Smooth muscle cell (in vitro differentiated cells): ENCODE measurements at regions not wholly inside any gene's neighbourhood (a gene's known extent, or its start where the extent isn't known, plus 50 kb on each side); places are given as distances from the start of the nearest gene placed in this dataset.

Experiments
- DNase-seq: peaks from one replicate; lab custom pipeline; 2025; ENCODE audit not compliant: unreplicated experiment; lab: John Stamatoyannopoulos, UW
- H2AFZ ChIP-seq: fragments of 200-600 bp; sonication (generic); 2 replicates; pipeline ENCODE4 v1.6.0; 2016; ENCODE audit warnings: antibody characterized with exemption, low read depth, mild to moderate bottlenecking
- H3F3A ChIP-seq: fragments of 200-600 bp; sonication (generic); 2 replicates; pipeline ENCODE4 v1.6.0; 2017; ENCODE audit warnings: antibody characterized with exemption, low read depth
- H3K27ac ChIP-seq: fragments of 200-600 bp; sonication (generic); 2 replicates; pipeline ENCODE4 v1.5.1; 2016; ENCODE audit warnings: low read depth, mild to moderate bottlenecking
- H3K27me3 ChIP-seq: fragments of 200-600 bp; sonication (generic); 2 replicates; pipeline ENCODE4 v1.6.1; 2016; ENCODE audit warnings: low read depth, mild to moderate bottlenecking
- H3K36me3 ChIP-seq: fragments of 200-600 bp; sonication (generic); 2 replicates; pipeline ENCODE4 v1.5.1; 2016; ENCODE audit warnings: low read depth
- H3K4me1 ChIP-seq: fragments of 200-600 bp; sonication (generic); 2 replicates; pipeline ENCODE4 v1.5.1; 2016; ENCODE audit warnings: low read depth
- H3K4me2 ChIP-seq: fragments of 200-600 bp; sonication (generic); 2 replicates; pipeline ENCODE4 v1.6.0; 2016; ENCODE audit warnings: mild to moderate bottlenecking
- H3K4me3 ChIP-seq: fragments of 200-600 bp; sonication (generic); 2 replicates; pipeline ENCODE4 v1.5.1; 2016; ENCODE audit warnings: mild to moderate bottlenecking
- H3K79me2 ChIP-seq: fragments of 200-600 bp; sonication (generic); 2 replicates; pipeline ENCODE4 v1.6.0; 2016; ENCODE audit warnings: low read depth, mild to moderate bottlenecking
- H3K9ac ChIP-seq: fragments of 200-600 bp; sonication (generic); 2 replicates; pipeline ENCODE4 v1.6.0; 2016; ENCODE audit warnings: low read depth
- H3K9me3 ChIP-seq: fragments of 200-600 bp; sonication (generic); replicated peaks from 2 replicates; pipeline ENCODE4 v1.5.1; 2016; ENCODE audit warnings: low read depth
- H4K20me1 ChIP-seq: fragments of 200-600 bp; sonication (generic); 2 replicates; pipeline ENCODE4 v1.6.0; 2016; ENCODE audit warnings: low read depth
- CTCF ChIP-seq: fragments of 200-600 bp; sonication (generic); IDR thresholded peaks from 2 replicates; pipeline ENCODE4 v1.5.1; 2017; ENCODE audit warnings: borderline replicate concordance, mild to moderate bottlenecking, antibody characterized with exemption; ENCODE audit not compliant: insufficient read depth, poor library complexity, severe bottlenecking
- WGBS: methylation state at CpG from one replicate; pipeline ENCODE4 v1.1.7; 2016; ENCODE audit warnings: low lambda C conversion rate; 5-methylcytosine and 5-hydroxymethylcytosine counted together

GRCh38 chr1:242728696-242729095 is 204.2 kb upstream of the PLD5 start:
- no peaks in the 10 kb centered on the region for H3K4me1 ChIP-seq
- TF ChIP-seq CTCF, result no peak
- H2AFZ ChIP-seq, result no peak overlapping the region
- no peaks in the 10 kb centered on the region for H3F3A ChIP-seq
- WGBS, result 88% methylated on average over 4 of the region's 4 CpGs
- no peaks in the 10 kb centered on the region for H3K36me3 ChIP-seq
- no peak overlapping the region for H3K9ac ChIP-seq
- no peak for DNase-seq
- H3K9me3 ChIP-seq, result no peaks in the 10 kb centered on the region
- H3K27ac ChIP-seq, result no peak overlapping the region
- no peak overlapping the region for H3K4me3 ChIP-seq
- no peaks in the 10 kb centered on the region for H4K20me1 ChIP-seq
- H3K27me3 ChIP-seq, result no peaks in the 10 kb centered on the region
- no peaks in the 10 kb centered on the region for H3K79me2 ChIP-seq
- no peak overlapping the region for H3K4me2 ChIP-seq

- H3K4me2 ChIP-seq, result no peak overlapping the region
- no peaks in the 10 kb centered on the region for H3F3A ChIP-seq
- H4K20me1 ChIP-seq, result no peaks in the 10 kb centered on the region
- no peak overlapping the region for H3K27ac ChIP-seq
- 92% methylated on average over 9 of the region's 9 CpGs for WGBS
- H3K4me1 ChIP-seq, result no peaks in the 10 kb centered on the region
- no peaks in the 10 kb centered on the region for H3K79me2 ChIP-seq
- H3K9me3 ChIP-seq, result no peaks in the 10 kb centered on the region
- no peaks in the 10 kb centered on the region for H3K27me3 ChIP-seq
- H2AFZ ChIP-seq, result no peak overlapping the region
- H3K4me3 ChIP-seq, result no peak overlapping the region
- no peaks in the 10 kb centered on the region for H3K36me3 ChIP-seq
- no peak overlapping the region for H3K9ac ChIP-seq
- DNase-seq, result no peak
- no peak for TF ChIP-seq CTCF
Measured at GRCh38 chr1:242723044-242723716, 198.7 kb upstream of the PLD5 start.

DNA sequence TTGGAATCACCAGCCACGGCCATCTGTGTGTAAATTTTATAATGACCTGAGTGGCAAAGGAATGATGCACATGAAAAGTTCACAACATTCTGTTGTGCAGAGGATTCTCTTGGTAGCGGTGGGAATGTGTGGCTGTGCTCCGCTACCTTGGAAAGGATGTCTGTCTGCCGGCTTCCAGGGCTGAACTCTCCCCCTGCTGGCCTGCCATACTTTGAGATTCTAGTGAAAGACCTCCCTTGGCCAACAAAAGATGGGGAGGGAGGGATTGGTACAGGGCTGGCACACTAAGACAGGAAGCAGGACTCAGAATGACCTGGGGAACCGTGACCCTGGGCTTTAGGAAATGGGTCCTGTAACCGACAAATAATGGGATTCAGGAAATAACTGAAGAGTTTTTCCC is 194.5 kb upstream of the PLD5 start:
- Histone ChIP-seq H3K9ac (no peak overlapping the region), H3F3A (no peaks in the 10 kb centered on the region), H3K4me2 (no peak overlapping the region), H3K27me3 (no peaks in the 10 kb centered on the region), H3K79me2 (no peaks in the 10 kb centered on the region), H3K27ac (no peak overlapping the region), H3K36me3 (no peaks in the 10 kb centered on the region), H2AFZ (no peak overlapping the region), H3K9me3 (no peaks in the 10 kb centered on the region), H3K4me1 (no peaks in the 10 kb centered on the region), H3K4me3 (no peak overlapping the region), H4K20me1 (no peaks in the 10 kb centered on the region)
- no peak for DNase-seq
- 87% methylated on average over 6 of the region's 6 CpGs for WGBS
- TF ChIP-seq CTCF, result no peak

DNA sequence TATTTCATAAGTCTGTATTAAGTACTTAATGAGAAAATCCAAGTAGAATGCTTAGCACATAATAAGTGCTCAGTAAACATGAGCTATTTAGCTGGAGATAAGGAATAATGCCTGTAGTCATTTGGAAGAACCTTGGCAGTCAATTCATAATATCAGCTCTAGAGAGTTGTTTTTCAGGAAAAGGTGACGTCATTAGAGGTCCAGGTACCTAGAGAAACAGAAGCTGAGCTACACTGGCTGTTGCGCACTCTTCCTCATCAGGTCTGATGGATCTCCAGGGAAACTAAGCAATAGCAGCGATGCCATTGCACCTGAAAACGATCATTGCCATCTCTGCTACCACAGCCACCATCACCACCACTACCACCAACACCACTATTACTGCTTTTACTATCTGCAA is 187.8 kb upstream of the PLD5 start:
- H3K4me2 ChIP-seq, result no peak overlapping the region
- no peak overlapping the region for H3K27ac ChIP-seq
- DNase-seq, result no peak
- H3K36me3 ChIP-seq, result no peaks in the 10 kb centered on the region
- H3F3A ChIP-seq, result no peaks in the 10 kb centered on the region
- H3K9ac ChIP-seq, result no peak overlapping the region
- H3K4me3 ChIP-seq, result no peak overlapping the region
- 88% methylated on average over 4 of the region's 4 CpGs for WGBS
- H3K9me3 ChIP-seq, result no peaks in the 10 kb centered on the region
- H3K27me3 ChIP-seq, result no peaks in the 10 kb centered on the region
- no peak overlapping the region for H2AFZ ChIP-seq
- no peaks in the 10 kb centered on the region for H4K20me1 ChIP-seq
- no peaks in the 10 kb centered on the region for H3K4me1 ChIP-seq
- TF ChIP-seq CTCF, result no peak
- H3K79me2 ChIP-seq, result no peaks in the 10 kb centered on the region
